ENCODE measurements at regions not wholly inside any gene's neighbourhood (a gene's known extent, or its start where the extent isn't known, plus 50 kb on each side); places are given as distances from the start of the nearest gene placed in this dataset.

DNA sequence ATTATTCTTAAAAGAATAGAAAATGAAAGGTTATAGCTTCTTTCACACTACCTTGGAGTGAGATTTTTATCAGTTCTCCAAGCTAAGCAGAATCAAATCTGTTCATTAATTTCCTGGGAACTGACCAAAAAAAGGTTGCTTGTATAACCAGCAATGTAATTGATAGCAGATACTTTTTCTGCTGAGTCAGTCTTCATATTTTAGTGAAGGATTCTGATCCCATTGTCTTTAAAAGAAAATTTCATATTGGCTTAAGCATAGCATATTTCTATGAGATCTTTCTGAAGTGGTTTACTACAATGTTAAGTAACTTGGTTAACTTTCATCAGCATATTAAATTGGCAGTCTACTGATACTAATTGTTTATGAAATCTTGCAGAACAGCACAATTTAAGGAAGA lies 338.0 kb downstream of the TMX3 start (continued):
- TF ChIP-seq POU5F1 (IDR thresholded peaks at IDR 0.05; ENCODE audit: low read depth, low read length): no peak
- TF ChIP-seq GABPA (IDR thresholded peaks at IDR 0.05; ENCODE audit: borderline replicate concordance, insufficient read depth, low read length): no peak
- no peak for TF ChIP-seq TEAD4 (IDR thresholded peaks at IDR 0.05; ENCODE audit: low read depth, low read length)
- TF ChIP-seq, protein P1, sequence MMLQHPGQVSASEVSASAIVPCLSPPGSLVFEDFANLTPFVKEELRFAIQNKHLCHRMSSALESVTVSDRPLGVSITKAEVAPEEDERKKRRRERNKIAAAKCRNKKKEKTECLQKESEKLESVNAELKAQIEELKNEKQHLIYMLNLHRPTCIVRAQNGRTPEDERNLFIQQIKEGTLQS (IDR thresholded peaks at IDR 0.05; ENCODE audit: insufficient read depth, low read depth, low read length): no peak
- TF ChIP-seq CTBP2 (IDR thresholded peaks at IDR 0.05; ENCODE audit: borderline replicate concordance, insufficient read depth, insufficient read length, low read length): no peak
